ENCODE measurements at regions not wholly inside any gene's neighbourhood (a gene's known extent, or its start where the extent isn't known, plus 50 kb on each side); places are given as distances from the start of the nearest gene placed in this dataset.

GRCh38 chr11:37908219-37908548, 1310.1 kb upstream of the RAG2 start:
- no peak for TF ChIP-seq CTCF (IDR thresholded peaks at IDR 0.05; ENCODE audit: low read depth, low read length)
- no peak for DNase-seq (ENCODE audit: low read depth, low spot score)
- Histone ChIP-seq H3K4me3 (ENCODE audit: low read depth, low read length) (no peak overlapping the region), H3K9me3 (ENCODE audit: control insufficient read depth, insufficient read depth, low read length) (no peaks in the 10 kb centered on the region; the same call in 1 of the 2 replicates), H3K27ac (ENCODE audit: low read depth, low read length) (no peak overlapping the region), H3K27me3 (ENCODE audit: control insufficient read depth, insufficient read depth, low read length) (no peaks in the 10 kb centered on the region)
- POLR2A ChIA-PET, result no interaction called here
- CTCF ChIA-PET, result no interaction called here

- POLR2A ChIA-PET, result no interaction called here
- Histone ChIP-seq H3K27me3 (ENCODE audit: control insufficient read depth, insufficient read depth, low read length) (no peaks in the 10 kb centered on the region), H3K27ac (ENCODE audit: low read depth, low read length) (no peak overlapping the region), H3K9me3 (ENCODE audit: control insufficient read depth, insufficient read depth, low read length) (no peaks in the 10 kb centered on the region; the same call in 1 of the 2 replicates), H3K4me3 (ENCODE audit: low read depth, low read length) (no peak overlapping the region)
- no peak for TF ChIP-seq CTCF (IDR thresholded peaks at IDR 0.05; ENCODE audit: low read depth, low read length)
- no peak for DNase-seq (ENCODE audit: low read depth, low spot score)
- CTCF ChIA-PET, result no interaction called here
Observed at GRCh38 chr11:37907436-37908218, 1309.6 kb upstream of the RAG2 start.

GRCh38 chr11:37905707-37906417, 1307.8 kb upstream of the RAG2 start:
- no peaks in the 10 kb centered on the region for H3K27me3 ChIP-seq (ENCODE audit: control insufficient read depth, insufficient read depth, low read length)
- ChIA-PET CTCF (no interaction called here), POLR2A (no interaction called here)
- H3K27ac ChIP-seq (ENCODE audit: low read depth, low read length), result no peak overlapping the region
- H3K4me3 ChIP-seq (ENCODE audit: low read depth, low read length), result no peak overlapping the region
- DNase-seq (ENCODE audit: low read depth, low spot score), result no peak
- no peaks in the 10 kb centered on the region; the same call in 1 of the 2 replicates for H3K9me3 ChIP-seq (ENCODE audit: control insufficient read depth, insufficient read depth, low read length)
- no peak for TF ChIP-seq CTCF (IDR thresholded peaks at IDR 0.05; ENCODE audit: low read depth, low read length)

- ChIA-PET POLR2A (no interaction called here), CTCF (no interaction called here)
- H3K27me3 ChIP-seq (ENCODE audit: control insufficient read depth, insufficient read depth, low read length), result no peaks in the 10 kb centered on the region
- H3K9me3 ChIP-seq (ENCODE audit: control insufficient read depth, insufficient read depth, low read length), result no peaks in the 10 kb centered on the region
- no peak for DNase-seq (ENCODE audit: low read depth, low spot score)
- H3K27ac ChIP-seq (ENCODE audit: low read depth, low read length), result no peak overlapping the region
- no peak overlapping the region for H3K4me3 ChIP-seq (ENCODE audit: low read depth, low read length)
- TF ChIP-seq CTCF (IDR thresholded peaks at IDR 0.05; ENCODE audit: low read depth, low read length), result no peak
Observed at GRCh38 chr11:37896016-37896415, 1298.0 kb upstream of the RAG2 start.

- no peak overlapping the region for H3K27ac ChIP-seq (ENCODE audit: low read depth, low read length)
- no peak for DNase-seq (ENCODE audit: low read depth, low spot score)
- CTCF ChIA-PET, result no interaction called here
- H3K4me3 ChIP-seq (ENCODE audit: low read depth, low read length), result no peak overlapping the region
- no peaks in the 10 kb centered on the region for H3K9me3 ChIP-seq (ENCODE audit: control insufficient read depth, insufficient read depth, low read length)
- POLR2A ChIA-PET, result no interaction called here
- no peaks in the 10 kb centered on the region for H3K27me3 ChIP-seq (ENCODE audit: control insufficient read depth, insufficient read depth, low read length)
- TF ChIP-seq CTCF (IDR thresholded peaks at IDR 0.05; ENCODE audit: low read depth, low read length), result no peak
Observed at GRCh38 chr11:37881741-37882140, 1283.7 kb upstream of the RAG2 start.
